Bronchial epithelial cell (primary cell): ENCODE measurements at regions not wholly inside any gene's neighbourhood (a gene's known extent, or its start where the extent isn't known, plus 50 kb on each side); places are given as distances from the start of the nearest gene placed in this dataset.

Experiments used
- DNase-seq: peaks from one replicate; pipeline ENCODE4 v3.0.0-alpha.2; 2010; ENCODE audit warnings: low read depth
- FAIRE-seq: peaks from 2 replicates; lab custom pipeline; 2011; peaks lifted over from hg19 to GRCh38; lab: Jason Lieb, UNC
- H3K27me3 ChIP-seq: 2 replicates; pipeline ENCODE4 v1.5.1; 2011; ENCODE audit warnings: low read length; ENCODE audit not compliant: control insufficient read depth, insufficient read depth
- H3K36me3 ChIP-seq: 2 replicates; pipeline ENCODE4 v1.5.1; 2011; ENCODE audit warnings: low read length; ENCODE audit not compliant: control insufficient read depth, insufficient read depth
- H3K4me3 ChIP-seq: 2 replicates; pipeline ENCODE4 v1.5.1; 2011; ENCODE audit warnings: mild to moderate bottlenecking, low read depth, low read length, control low read depth
- CTCF ChIP-seq: IDR thresholded peaks from 2 replicates; pipeline ENCODE4 v1.5.1; 2011; ENCODE audit warnings: mild to moderate bottlenecking, moderate library complexity, low read length, control low read depth, inconsistent platforms; ENCODE audit not compliant: insufficient read depth, severe bottlenecking

DNA sequence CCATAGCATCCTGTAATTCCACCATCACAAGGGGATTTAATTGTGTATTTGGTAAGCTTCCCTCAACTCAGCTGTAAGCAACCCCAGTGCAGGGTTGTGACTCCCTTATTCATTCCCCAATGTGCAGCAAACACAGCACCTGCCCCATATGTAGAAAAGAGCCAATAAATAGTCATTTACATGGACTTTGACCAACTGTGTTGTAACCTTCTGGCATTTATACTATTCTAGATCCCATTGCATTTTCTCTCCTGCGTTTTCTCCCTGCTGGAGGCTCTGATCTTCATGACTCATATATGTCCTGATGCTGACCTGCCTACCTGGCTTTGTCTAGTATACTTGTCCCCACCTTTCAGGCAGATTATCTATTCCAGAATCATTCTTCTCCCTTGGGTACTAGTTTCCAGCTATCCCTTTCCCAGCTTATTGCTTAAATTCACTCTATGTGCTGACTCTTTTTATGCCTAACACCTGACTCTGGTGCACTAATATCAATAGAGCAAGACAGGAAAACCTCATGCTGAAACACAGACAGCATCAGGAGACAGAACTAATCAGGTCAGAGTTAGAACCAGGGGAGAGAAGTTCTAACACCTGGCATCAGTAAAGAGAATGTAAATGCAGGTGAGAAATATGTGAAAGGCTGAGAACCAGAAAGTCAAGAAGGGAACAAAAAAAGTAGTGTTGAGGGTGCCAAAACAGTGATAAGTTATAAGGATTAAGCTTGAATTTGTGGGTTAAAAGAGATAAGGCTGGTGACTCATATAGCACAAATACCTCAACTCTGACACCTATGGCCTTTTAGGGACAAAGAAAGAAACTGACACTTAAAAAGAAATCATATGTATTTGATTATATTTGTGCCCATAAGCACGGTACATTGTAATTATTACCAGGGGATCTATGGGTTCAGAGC, 402.7 kb downstream of the IPMK start:
- no peak for TF ChIP-seq CTCF
- Histone ChIP-seq H3K27me3 (no peaks in the 10 kb centered on the region), H3K36me3 (no peaks in the 10 kb centered on the region), H3K4me3 (no peak overlapping the region)
- no peak for FAIRE-seq
- peak; percentile 30 for DNase-seq

DNA sequence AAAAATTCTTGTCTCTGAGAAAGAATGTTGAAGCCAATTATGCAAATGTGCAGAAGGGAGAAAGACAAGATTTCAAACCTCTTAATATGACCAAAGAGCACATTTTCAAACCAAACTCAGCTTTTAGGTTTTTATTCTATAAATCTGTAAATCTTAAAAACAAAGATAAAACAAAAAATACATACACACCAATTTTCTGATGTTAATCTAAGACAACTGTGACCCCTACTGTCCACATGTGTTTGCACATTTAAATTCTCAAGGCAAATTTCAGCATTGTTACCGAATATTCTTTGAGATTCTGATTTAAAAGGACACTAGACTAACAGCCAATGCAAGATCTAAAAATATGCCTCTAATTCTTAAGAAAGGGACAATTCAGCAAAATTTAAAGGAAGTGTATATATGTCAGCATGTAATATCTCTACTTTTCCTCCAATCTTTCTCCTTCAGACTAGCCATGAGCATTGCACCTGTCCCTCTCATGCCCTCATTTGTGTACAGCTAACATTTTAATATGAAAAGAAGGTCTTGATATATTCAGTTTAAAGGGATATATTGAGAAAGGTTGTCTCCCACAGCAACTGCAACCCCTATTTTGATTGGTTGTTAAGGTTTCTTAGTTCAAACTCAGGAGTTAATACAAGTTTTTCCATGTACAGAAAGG, 417.9 kb downstream of the IPMK start:
- no peak overlapping the region for H3K4me3 ChIP-seq
- peak; percentile 23 for DNase-seq
- FAIRE-seq: no peak

DNA sequence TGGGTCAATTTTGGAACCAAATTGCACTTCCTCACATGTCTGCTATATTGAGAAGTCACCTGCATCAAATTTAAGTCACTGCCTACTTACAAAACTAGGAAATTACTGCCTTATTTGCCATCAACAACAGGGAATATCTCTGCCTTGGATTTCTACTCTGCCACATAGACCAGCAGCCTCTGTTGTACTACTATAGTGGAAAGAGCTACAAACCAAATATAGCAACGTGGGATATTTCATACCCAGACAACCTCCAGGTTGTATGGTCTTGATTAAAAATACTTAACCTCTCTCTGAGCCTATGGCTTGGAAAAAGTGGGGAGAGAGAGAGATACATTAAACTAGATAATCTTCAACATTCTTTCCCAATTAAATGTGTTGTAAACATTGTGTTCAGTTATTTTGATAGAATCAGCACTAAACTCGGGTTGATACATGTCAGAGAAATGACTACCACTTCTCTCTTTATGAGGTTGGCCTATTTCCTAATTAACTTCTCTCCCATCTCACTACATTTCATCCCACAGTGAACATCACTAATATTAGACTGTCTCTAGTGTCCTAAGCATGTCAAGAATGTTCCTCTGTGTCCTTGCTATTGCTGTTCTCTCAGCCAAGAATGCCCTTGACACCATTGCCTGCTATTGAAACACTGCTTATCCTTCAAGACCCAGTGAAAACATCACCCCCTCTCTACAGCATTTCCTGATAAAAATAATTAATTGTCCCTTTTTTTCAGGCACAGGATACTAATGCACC, 421.2 kb downstream of the IPMK start:
- no peak for TF ChIP-seq CTCF

More for the DNA sequence above, 417.9 kb downstream of the IPMK start:
- H3K36me3 ChIP-seq: no peaks in the 10 kb centered on the region
- peak; percentile 20 for TF ChIP-seq CTCF
- no peaks in the 10 kb centered on the region for H3K27me3 ChIP-seq

GRCh38 chr10:57844387-57844998, 423.2 kb downstream of the IPMK start:
- no peaks in the 10 kb centered on the region for H3K36me3 ChIP-seq
- no peak for TF ChIP-seq CTCF
- H3K4me3 ChIP-seq: no peak overlapping the region
- H3K27me3 ChIP-seq: no peaks in the 10 kb centered on the region
- no peak for FAIRE-seq
- no peak for DNase-seq

More for the DNA sequence above, 421.2 kb downstream of the IPMK start:
- no peak for DNase-seq
- H3K27me3 ChIP-seq: no peaks in the 10 kb centered on the region
- FAIRE-seq: no peak
- H3K36me3 ChIP-seq: no peaks in the 10 kb centered on the region
- no peak overlapping the region for H3K4me3 ChIP-seq

DNA sequence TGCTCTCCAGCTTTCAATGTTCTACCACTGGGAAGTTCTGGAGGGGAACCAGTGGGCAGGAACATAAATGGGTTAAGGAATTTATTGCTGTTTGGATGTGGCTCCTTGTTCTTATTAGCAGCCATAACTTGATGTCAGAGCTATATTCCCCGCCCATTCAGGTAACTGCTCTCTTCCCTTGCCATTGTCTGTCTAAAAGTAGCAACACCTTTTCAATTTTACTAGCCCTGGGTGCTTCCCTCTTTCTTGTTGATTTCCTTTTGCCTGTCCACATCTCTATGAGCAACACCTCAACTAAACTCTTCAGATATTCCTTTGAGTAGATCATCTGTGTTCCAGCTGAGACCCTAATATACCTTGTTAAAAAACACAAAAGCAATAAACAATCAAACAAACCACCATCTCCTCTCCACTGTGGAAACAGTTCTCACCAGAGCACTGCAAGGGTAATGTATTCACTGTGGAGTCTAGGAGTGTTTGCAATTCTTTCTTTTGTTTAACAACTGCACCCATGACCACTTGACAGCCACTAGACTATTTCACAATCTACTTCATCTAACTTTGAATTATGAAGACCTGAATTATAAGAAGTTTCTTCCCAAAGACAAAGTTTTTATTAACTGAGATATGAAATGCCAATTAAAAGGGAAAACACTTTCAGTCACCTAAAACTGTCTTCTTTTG, 436.7 kb downstream of the IPMK start:
- no peak for TF ChIP-seq CTCF
- DNase-seq (no peak), FAIRE-seq (no peak)
- no peaks in the 10 kb centered on the region for H3K36me3 ChIP-seq
- no peak overlapping the region for H3K4me3 ChIP-seq
- H3K27me3 ChIP-seq: no peaks in the 10 kb centered on the region
